Endothelial cell of hepatic sinusoid (primary cell): ENCODE measurements at regions not wholly inside any gene's neighbourhood (a gene's known extent, or its start where the extent isn't known, plus 50 kb on each side); places are given as distances from the start of the nearest gene placed in this dataset.

Source experiments
- in situ Hi-C: cut with HindIII; loops from 2 replicates; pipeline ENCODE4 v1.10.0; 2017; ENCODE audit warnings: low sequenced_read_pairs

- in situ Hi-C loops, result no loop called here
These were observed 191.0 kb upstream of the TCF4 start for GRCh38 chr18:55778788-55779690.

GRCh38 chr18:55777666-55778304 is 189.8 kb upstream of the TCF4 start:
- in situ Hi-C loops, result no loop called here

- in situ Hi-C loops, result no loop called here
These were observed 188.0 kb upstream of the TCF4 start for GRCh38 chr18:55775972-55776371.

- in situ Hi-C loops, result no loop called here
These were observed 186.5 kb upstream of the TCF4 start for GRCh38 chr18:55774505-55774904.

- in situ Hi-C loops, result no loop called here
These were observed 180.3 kb upstream of the TCF4 start for GRCh38 chr18:55768255-55768654.

- in situ Hi-C loops, result no loop called here
These were observed 176.4 kb upstream of the TCF4 start for GRCh38 chr18:55764386-55764785.

- in situ Hi-C loops, result no loop called here
These were observed 175.8 kb upstream of the TCF4 start for GRCh38 chr18:55763805-55764204.

GRCh38 chr18:55763298-55763697 is 175.3 kb upstream of the TCF4 start:
- in situ Hi-C loops, result no loop called here

- in situ Hi-C loops, result no loop called here
These were observed 174.4 kb upstream of the TCF4 start for GRCh38 chr18:55762424-55762823.

GRCh38 chr18:55753643-55754263 is 165.8 kb upstream of the TCF4 start:
- in situ Hi-C loops, result no loop called here

GRCh38 chr18:55751476-55751875 is 163.5 kb upstream of the TCF4 start:
- in situ Hi-C loops, result no loop called here

- in situ Hi-C loops, result no loop called here
These were observed 160.3 kb upstream of the TCF4 start for GRCh38 chr18:55748227-55748738.

GRCh38 chr18:55744206-55744605 is 156.2 kb upstream of the TCF4 start:
- in situ Hi-C loops, result no loop called here

- in situ Hi-C loops, result no loop called here
These were observed 155.7 kb upstream of the TCF4 start for GRCh38 chr18:55743736-55744135.

GRCh38 chr18:55743133-55743532 is 155.1 kb upstream of the TCF4 start:
- in situ Hi-C loops, result no loop called here

- in situ Hi-C loops, result no loop called here
These were observed 151.5 kb upstream of the TCF4 start for GRCh38 chr18:55739488-55739887.

GRCh38 chr18:55738483-55739114 is 150.6 kb upstream of the TCF4 start:
- in situ Hi-C loops, result no loop called here

GRCh38 chr18:55737781-55738468 is 149.9 kb upstream of the TCF4 start:
- in situ Hi-C loops, result no loop called here

- in situ Hi-C loops, result no loop called here
These were observed 149.3 kb upstream of the TCF4 start for GRCh38 chr18:55737266-55737665.

- in situ Hi-C loops, result no loop called here
These were observed 148.0 kb upstream of the TCF4 start for GRCh38 chr18:55735969-55736368.
